ACC112 (cell line): ENCODE measurements at regions not wholly inside any gene's neighbourhood (a gene's known extent, or its start where the extent isn't known, plus 50 kb on each side); places are given as distances from the start of the nearest gene placed in this dataset.

ENCODE experiments used
- H2AFZ ChIP-seq: fragments of 200-600 bp; sonication (generic); one replicate; pipeline ENCODE4 v1.6.0; 2017; ENCODE audit warnings: antibody characterized with exemption, low read length; ENCODE audit not compliant: unreplicated experiment
- H3K27ac ChIP-seq: fragments of 200-600 bp; sonication (generic); 2 replicates; pipeline ENCODE4 v1.5.1; 2014; ENCODE audit warnings: low read depth, mild to moderate bottlenecking, antibody characterized with exemption, low read length, moderate library complexity
- H3K27me3 ChIP-seq: fragments of 200-600 bp; sonication (generic); 2 replicates; pipeline ENCODE4 v1.6.1; 2014; ENCODE audit warnings: mild to moderate bottlenecking, antibody characterized with exemption, low read length, moderate library complexity, mixed read lengths; ENCODE audit not compliant: insufficient read depth
- H3K36me3 ChIP-seq: fragments of 200-600 bp; sonication (generic); 2 replicates; pipeline ENCODE4 v1.6.1; 2016; ENCODE audit warnings: mild to moderate bottlenecking, antibody characterized with exemption, low read length, moderate library complexity, mixed read lengths; ENCODE audit not compliant: insufficient read depth
- H3K4me1 ChIP-seq: fragments of 200-600 bp; sonication (generic); one replicate; pipeline ENCODE4 v1.6.1; 2016; ENCODE audit warnings: low read length, mixed read lengths; ENCODE audit not compliant: insufficient read depth, unreplicated experiment, control insufficient read depth
- H3K4me3 ChIP-seq: fragments of 200-600 bp; sonication (generic); 2 replicates; pipeline ENCODE4 v1.5.1; 2014; ENCODE audit warnings: mild to moderate bottlenecking, low read depth, low read length
- H3K79me2 ChIP-seq: fragments of 200-600 bp; sonication (generic); one replicate; pipeline ENCODE4 v1.6.0; 2016; ENCODE audit warnings: low read length; ENCODE audit not compliant: control insufficient read depth, unreplicated experiment, insufficient read depth

DNA sequence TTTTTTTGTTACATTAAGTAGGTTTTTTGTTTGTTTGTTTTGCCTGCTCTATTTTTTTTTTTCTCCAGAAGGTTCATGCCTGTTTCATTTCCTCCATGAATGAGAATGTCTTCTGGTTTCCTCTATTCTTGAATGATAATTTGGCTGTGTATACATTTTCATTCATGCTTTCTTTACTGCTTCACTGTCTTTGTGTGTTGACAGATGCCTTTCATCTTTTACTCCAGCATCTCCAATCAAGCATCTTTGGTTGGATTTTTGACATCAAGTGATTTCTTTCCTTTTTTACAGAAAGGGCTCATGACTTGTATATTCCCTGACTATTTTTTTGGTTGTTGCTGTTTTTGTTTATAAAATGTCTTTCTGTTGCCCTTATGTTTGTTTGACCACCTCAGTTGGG lies 156.5 kb downstream of the MDFIC start:
- H3K27me3 ChIP-seq: no peaks in the 10 kb centered on the region
- peaks cover 4% of the 10 kb centered on the region for H3K4me1 ChIP-seq
- H3K79me2 ChIP-seq: no peaks in the 10 kb centered on the region
- no peak overlapping the region for H2AFZ ChIP-seq
- no peak overlapping the region for H3K4me3 ChIP-seq
- no peak overlapping the region for H3K27ac ChIP-seq
- H3K36me3 ChIP-seq: no peaks in the 10 kb centered on the region

- no peak overlapping the region for H3K4me3 ChIP-seq
These were observed 148.4 kb downstream of the MDFIC start for GRCh38 chr7:115070311-115070710.

More at GRCh38 chr7:115070311-115070710, 148.4 kb downstream of the MDFIC start:
- H3K27ac ChIP-seq: no peak overlapping the region
- H3K79me2 ChIP-seq: no peaks in the 10 kb centered on the region
- H3K36me3 ChIP-seq: no peaks in the 10 kb centered on the region
- no peaks in the 10 kb centered on the region for H3K27me3 ChIP-seq
- H2AFZ ChIP-seq: no peak overlapping the region
- no peaks in the 10 kb centered on the region for H3K4me1 ChIP-seq
